ENCODE measurements at regions not wholly inside any gene's neighbourhood (a gene's known extent, or its start where the extent isn't known, plus 50 kb on each side); places are given as distances from the start of the nearest gene placed in this dataset.

GRCh38 chr16:80071964-80072456 is 468.8 kb upstream of the DYNLRB2 start:
- DNase-seq (ENCODE audit: low read depth), result no peak
- H3K4me3 ChIP-seq (ENCODE audit: low read depth, low read length), result no peak overlapping the region
- TF ChIP-seq CTCF (IDR thresholded peaks at IDR 0.05; ENCODE audit: insufficient read depth, low read depth, low read length, missing control alignments), result no peak

DNA sequence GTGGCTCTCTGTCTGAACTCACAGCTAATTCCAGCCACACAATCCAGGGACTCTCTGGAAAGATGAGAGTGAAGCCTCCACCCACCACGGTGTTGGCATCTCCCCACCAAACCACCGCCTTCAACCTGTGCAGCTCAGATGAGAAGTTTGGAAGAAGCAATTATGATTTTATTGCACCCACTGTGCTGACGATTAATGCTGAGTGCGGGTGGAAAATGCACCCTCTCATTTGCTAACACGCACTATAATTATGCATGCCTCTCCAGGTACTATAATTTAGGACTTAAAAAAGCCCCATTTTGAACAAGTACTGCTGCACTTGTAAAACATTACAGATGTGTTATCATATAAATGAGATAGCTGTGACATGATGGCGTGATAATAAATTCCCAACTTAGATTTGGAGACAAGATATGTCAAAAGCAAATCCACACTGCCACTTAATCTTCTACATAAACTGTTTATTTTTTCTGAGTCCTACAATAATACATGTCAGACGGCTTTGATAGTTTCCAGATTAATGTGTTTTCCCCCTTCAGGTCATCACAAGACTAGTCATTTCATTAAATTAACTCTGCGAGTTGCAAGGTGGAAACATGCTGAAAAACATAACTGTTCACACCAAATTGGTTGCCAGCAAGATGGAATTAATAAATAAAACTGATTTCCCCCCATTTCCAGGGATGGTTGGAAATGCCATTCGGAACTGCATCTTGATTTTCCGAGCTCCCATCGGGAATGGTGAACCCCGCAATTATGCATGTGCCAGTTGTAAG is 466.5 kb upstream of the MAF start:
- TF ChIP-seq CTCF (IDR thresholded peaks at IDR 0.05; ENCODE audit: insufficient read depth, low read depth, low read length, missing control alignments), result no peak
- no peak overlapping the region for H3K4me3 ChIP-seq (ENCODE audit: low read depth, low read length)
- no peak for DNase-seq (ENCODE audit: low read depth)

GRCh38 chr16:80065541-80065940 is 465.0 kb upstream of the MAF start:
- DNase-seq (ENCODE audit: low read depth), result no peak
- H3K4me3 ChIP-seq (ENCODE audit: low read depth, low read length), result no peak overlapping the region
- no peak for TF ChIP-seq CTCF (IDR thresholded peaks at IDR 0.05; ENCODE audit: insufficient read depth, low read depth, low read length, missing control alignments)

DNA sequence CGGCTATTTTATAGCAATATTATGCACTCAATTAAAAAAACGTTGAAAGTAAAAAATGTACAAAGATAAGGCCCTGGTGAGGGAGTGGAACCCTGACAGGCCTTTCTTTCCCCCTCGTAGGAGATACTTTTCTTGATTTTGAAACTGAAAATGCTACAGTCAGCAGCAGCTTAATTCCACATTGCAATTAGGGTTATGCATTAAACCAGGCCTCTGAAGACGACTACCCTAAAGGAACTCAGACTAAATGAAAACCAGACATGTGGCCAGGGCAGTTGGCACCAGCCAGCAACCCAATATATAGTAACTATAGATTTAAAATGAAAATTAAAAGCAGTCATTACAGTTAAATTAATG is 463.2 kb upstream of the MAF start:
- DNase-seq (ENCODE audit: low read depth), result no peak
- no peak overlapping the region for H3K4me3 ChIP-seq (ENCODE audit: low read depth, low read length)
- TF ChIP-seq CTCF (IDR thresholded peaks at IDR 0.05; ENCODE audit: insufficient read depth, low read depth, low read length, missing control alignments), result no peak

GRCh38 chr16:80063031-80063712 is 462.6 kb upstream of the MAF start:
- DNase-seq (ENCODE audit: low read depth), result no peak
- no peak overlapping the region for H3K4me3 ChIP-seq (ENCODE audit: low read depth, low read length)

DNA sequence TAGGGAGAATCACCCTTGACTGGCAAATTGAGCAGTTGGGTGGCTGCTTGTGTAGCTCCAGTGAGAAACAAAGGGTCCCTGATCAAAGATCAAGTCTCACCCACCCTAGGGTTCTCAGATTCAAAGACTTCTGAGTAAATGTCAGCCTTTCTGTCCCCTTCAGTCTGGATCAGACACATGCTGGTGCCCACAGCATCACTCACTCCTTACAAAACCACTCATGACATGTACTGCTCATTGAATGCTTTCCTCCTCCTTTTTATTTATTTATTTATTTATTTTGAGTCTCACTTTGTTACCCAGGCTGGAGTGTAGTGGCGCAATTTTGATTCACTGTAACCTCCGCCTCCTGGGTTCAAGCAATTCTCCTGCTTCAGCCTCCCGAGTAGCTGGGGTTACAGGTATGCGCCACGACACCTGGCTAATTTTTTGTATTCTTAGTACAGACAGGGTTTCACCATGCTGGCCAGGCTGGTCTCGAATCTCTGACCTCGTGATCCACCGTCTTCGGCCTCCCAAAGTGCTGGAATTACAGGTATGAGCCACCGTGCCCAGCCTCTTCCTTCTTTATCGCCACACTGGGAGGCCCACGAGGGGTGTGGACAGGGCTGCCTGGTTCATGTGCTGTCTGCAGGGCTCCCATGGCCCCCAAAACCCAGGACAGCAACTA is 462.0 kb upstream of the MAF start:
- no peak overlapping the region for H3K4me3 ChIP-seq (ENCODE audit: low read depth, low read length)
- no peak for DNase-seq (ENCODE audit: low read depth)
- no peak for TF ChIP-seq CTCF (IDR thresholded peaks at IDR 0.05; ENCODE audit: insufficient read depth, low read depth, low read length, missing control alignments)

More at GRCh38 chr16:80063031-80063712, 462.6 kb upstream of the MAF start:
- TF ChIP-seq CTCF (IDR thresholded peaks at IDR 0.05; ENCODE audit: insufficient read depth, low read depth, low read length, missing control alignments), result no peak

Measured in GM12865 (cell line).